GM21360 (cell line): ENCODE measurements at regions not wholly inside any gene's neighbourhood (a gene's known extent, or its start where the extent isn't known, plus 50 kb on each side); places are given as distances from the start of the nearest gene placed in this dataset.

ENCODE experiments used
- ATAC-seq: cut with Tn5 transposase; IDR thresholded peaks from one replicate; pipeline ENCODE4 v1.9.1; 2021; ENCODE audit warnings: mild to moderate bottlenecking, moderate library complexity; ENCODE audit not compliant: unreplicated experiment

DNA sequence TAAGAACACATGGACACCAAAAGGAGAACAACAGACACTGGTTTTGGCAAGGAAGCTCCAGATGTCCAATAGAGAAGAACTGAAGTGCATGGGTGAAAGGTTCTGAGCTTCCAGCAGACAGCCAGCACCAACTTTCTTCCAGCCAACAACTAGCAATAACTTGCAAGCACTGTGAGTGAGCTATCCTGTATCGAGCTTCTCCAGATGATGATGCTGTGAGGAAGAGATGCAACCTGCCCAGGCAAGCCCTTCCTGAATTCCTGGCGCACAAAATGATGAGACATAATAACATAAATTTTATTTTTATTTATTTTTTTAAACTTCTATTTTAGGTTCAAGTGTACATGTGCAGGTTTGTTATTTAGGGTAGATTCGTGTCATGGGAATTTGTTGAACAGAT is 692.1 kb downstream of the DNAJB9 start:
- no peak for ATAC-seq

DNA sequence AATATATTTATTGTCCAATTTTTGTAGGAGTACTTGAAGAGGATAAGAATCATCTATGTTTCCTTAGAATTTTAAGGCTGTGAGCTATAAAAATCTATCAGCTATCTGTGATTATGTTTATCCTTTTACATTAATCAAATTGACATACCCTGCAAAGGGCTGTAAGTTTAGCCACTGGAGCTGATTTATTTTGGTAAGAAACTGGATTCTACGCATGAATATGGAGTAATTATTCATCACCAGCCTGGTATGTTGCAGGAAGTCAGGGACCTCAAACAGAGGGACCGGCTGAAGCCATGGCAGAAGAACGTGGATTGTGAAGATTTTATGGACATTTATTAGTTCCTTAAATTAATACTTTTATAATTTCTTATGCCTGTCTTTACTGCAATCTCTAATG is 696.9 kb downstream of the DNAJB9 start:
- ATAC-seq, result no peak

- no peak for ATAC-seq
These were observed 706.7 kb downstream of the DNAJB9 start for GRCh38 chr7:109276348-109276747.

GRCh38 chr7:109282726-109283125 is 713.1 kb downstream of the DNAJB9 start:
- no peak for ATAC-seq

GRCh38 chr7:109284943-109285342 is 715.3 kb downstream of the DNAJB9 start:
- no peak for ATAC-seq

GRCh38 chr7:109295158-109295557 is 725.5 kb downstream of the DNAJB9 start:
- no peak for ATAC-seq

DNA sequence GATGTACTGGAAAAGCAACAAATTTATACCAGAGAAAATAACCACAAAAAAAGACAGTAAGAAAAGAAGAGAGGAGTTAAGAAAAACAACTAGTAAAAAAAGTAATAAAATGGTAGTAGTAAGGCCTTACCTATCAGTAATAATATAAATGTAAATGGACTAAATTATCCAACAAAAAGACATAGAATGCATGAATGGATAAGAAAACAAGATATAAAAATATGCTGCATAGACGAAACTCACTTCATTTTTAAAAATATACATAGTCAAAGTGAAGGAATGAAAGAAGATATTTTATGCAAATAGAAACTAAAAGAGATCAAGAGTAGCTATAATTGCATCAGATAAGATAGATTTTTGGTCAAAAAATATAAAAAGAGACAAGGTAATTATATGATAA is 739.1 kb downstream of the DNAJB9 start:
- ATAC-seq, result no peak

DNA sequence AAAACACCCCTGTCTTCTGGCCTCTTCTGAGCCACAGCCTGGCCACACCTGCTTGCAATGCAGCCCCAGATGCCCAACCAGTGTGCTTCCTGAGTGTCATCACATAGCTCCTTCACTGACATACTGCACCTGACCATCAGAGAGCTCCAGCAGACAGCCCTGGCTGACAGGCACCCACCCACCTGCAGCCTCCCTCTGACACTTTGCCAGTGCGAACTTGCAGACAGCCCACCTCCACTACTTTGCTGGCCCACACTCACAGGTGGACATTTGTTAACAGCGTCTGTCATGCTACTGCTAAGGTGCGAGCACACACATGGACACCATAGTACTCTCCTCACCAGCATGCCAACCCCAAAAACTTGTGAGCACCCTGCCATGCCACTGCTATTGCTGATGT is 740.1 kb downstream of the DNAJB9 start:
- ATAC-seq, result no peak

DNA sequence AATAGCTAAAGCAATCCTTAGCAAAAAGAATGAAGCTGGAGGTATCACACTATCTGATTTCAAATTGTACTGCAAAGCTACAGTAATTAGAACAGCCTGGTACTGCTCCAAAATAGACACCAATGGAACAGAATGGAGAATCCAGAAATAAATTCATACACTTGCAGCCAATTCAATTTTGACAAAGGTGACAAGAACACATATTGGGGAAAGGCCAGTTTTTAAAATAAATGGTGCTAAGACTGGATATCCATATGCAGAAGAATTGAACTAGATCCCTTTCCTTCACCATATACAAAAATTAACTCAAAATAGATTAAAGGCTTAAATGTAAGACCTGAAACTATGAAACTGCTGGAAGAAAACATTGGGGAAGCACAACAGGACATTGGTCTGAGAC is 748.5 kb downstream of the DNAJB9 start:
- ATAC-seq, result no peak

DNA sequence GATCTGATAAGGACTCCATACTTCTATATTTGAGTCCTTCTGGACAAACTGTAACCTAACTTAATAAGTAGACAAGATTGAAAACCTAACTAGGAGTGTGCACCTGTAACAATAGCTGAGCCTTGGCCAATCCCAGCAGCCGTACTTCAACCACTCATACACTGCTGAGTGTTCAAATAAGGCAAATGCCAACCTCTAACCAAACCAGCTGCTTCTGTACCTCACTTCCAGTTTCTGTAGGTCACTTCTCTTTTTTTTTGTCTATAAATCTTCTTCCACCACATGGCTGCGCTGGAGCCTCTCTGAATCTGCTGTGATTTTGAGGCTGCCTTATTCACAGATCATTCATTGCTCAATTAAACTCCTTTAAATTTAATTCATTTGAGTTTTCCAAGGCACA is 753.2 kb downstream of the DNAJB9 start:
- no peak for ATAC-seq

- no peak for ATAC-seq
These were observed 761.7 kb downstream of the DNAJB9 start for GRCh38 chr7:109331423-109331822.

- ATAC-seq, result no peak
These were observed 766.3 kb downstream of the DNAJB9 start for GRCh38 chr7:109335951-109336350.

DNA sequence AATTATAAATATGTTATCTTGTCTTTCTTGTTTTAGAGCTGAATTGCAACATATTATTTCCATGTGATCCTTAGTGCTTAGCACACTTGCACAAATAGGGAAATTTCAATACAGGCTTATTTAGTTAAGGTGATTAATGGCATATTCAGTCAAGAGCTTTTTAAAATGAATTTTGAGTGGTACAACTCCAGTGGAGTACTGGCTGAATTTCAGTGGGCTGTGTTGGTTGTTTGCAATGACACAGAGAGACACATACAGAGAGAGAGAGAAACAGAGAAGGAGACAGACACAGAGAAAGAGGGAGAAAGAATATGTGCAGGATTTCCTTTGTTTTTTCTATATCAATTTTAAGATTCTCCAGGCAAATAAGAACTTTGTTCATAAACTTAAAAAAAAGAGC is 766.9 kb downstream of the DNAJB9 start:
- no peak for ATAC-seq

- ATAC-seq, result no peak
These were observed 774.0 kb downstream of the DNAJB9 start for GRCh38 chr7:109343678-109344077.

GRCh38 chr7:109351493-109351892 is 781.8 kb downstream of the DNAJB9 start:
- ATAC-seq, result no peak

DNA sequence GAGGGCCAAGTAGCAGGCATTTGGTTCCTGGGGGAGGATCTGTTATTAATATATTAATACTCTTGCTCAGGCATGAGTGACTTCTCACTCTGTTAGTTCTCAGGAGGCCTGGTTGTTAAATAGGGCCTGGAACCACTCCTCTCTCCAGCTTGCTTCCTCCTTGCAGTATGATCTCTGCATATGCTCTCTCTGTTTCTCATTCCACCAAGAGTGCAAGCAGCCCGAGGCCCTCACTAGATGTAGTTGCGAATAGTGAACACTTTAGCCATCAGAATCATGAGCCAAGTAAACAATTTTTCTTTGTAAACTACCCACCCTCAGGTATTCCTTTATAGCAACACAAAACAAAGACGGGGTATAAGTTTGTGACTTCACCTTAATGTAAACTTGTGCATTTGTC is 784.3 kb downstream of the DNAJB9 start:
- no peak for ATAC-seq

- ATAC-seq, result no peak
These were observed 784.9 kb downstream of the DNAJB9 start for GRCh38 chr7:109354552-109354951.

GRCh38 chr7:109375823-109376222 is 806.1 kb downstream of the DNAJB9 start:
- no peak for ATAC-seq

- ATAC-seq, result no peak
These were observed 806.9 kb downstream of the DNAJB9 start for GRCh38 chr7:109376576-109376975.

GRCh38 chr7:109377076-109377884 is 807.6 kb downstream of the DNAJB9 start:
- ATAC-seq, result no peak

DNA sequence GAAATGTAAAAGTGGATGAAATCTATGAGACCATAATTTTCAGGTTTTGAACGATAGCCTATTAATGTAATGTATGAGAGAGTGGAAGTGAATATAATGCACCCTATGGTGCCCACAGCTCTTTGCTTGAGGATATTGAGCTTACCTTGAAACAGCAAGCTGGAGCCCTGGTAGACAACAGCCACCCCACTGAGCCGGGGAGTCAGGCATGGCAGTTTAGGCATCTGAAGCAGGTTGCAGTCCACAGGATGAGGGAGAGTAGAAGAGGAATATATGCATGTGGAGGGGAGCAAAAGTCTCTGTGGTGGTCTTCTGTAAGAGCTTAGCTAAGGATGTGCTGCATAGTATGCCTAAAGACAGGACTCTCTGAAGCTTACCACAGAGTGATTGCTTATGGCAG is 817.3 kb downstream of the DNAJB9 start:
- no peak for ATAC-seq

DNA sequence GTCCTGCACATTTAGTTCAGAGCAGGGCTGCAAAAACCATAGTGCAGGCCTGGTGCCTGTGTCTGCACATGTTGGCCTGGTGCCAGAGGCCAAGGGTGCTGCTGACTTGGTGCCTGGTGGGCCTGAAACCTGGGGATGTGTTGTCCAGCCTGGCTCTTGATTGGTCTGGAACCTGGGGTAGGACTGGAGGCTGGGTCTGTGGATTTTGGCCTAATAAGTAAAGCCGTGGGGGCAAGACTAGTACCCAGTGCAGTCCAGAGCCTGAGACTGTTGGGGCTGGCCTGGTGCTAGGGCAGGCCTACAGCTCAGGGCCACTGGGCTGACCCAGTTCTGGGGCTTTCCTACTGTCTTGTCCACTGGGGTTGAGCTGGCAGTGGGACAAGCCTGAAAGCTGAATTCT is 817.9 kb downstream of the DNAJB9 start:
- no peak for ATAC-seq

GRCh38 chr7:109391240-109391639 is 821.6 kb downstream of the DNAJB9 start:
- no peak for ATAC-seq
